PC-3 (cell line): ENCODE measurements at regions not wholly inside any gene's neighbourhood (a gene's known extent, or its start where the extent isn't known, plus 50 kb on each side); places are given as distances from the start of the nearest gene placed in this dataset.
"Not testable (repeated sequence)": the region's sequence is repeated elsewhere in the genome, so short reads cannot be mapped to it uniquely, and the experiment has no call there.

Source experiments
- ATAC-seq: fragments of 200-7000 bp; cut with Tn5 transposase; 2 replicates; pipeline ENCODE4 v1.9.1; 2020; ENCODE audit warnings: mild to moderate bottlenecking, moderate library complexity
- BruUV-seq: library from RNA; stranded (reverse); fragments of 400-500 nt; replicated peaks from 2 replicates; lab custom pipeline; 2021; lab: Mats Ljungman, UMichigan
- CTCF ChIA-PET: fragments of 300-600 bp; sonication (Branson Sonifier 250); formaldehyde crosslinking; loops from one replicate; lab custom pipeline; 2022; ENCODE audit warnings: antibody characterized with exemption; lab: Charles Lee
- POLR2A ChIA-PET: fragments of 300-600 bp; sonication (Branson Sonifier 250); formaldehyde crosslinking; loops from one replicate; lab custom pipeline; 2022; ENCODE audit warnings: antibody characterized with exemption; ENCODE audit not compliant: unreplicated experiment; lab: Charles Lee
- DNase-seq: peaks from one replicate; pipeline ENCODE4 v3.0.0-alpha.2; 2015
- H2AFZ ChIP-seq: fragments of 300-600 bp; sonication (generic); 2 replicates; pipeline ENCODE4 v1.6.0; 2016; ENCODE audit warnings: antibody characterized with exemption, low read length
- H3F3A ChIP-seq: fragments of 300-600 bp; sonication (generic); one replicate; pipeline ENCODE4 v1.6.0; 2017; ENCODE audit warnings: antibody characterized with exemption, low read length, control low read depth, mild to moderate bottlenecking; ENCODE audit not compliant: unreplicated experiment
- H3K27ac ChIP-seq: fragments of 300-600 bp; sonication (generic); 2 replicates; pipeline ENCODE4 v1.5.1; 2016; ENCODE audit warnings: mild to moderate bottlenecking, low read length
- H3K27me3 ChIP-seq: fragments of 300-600 bp; sonication (generic); 2 replicates; pipeline ENCODE4 v1.6.1; 2016; ENCODE audit warnings: low read length, mixed read lengths
- H3K36me3 ChIP-seq: fragments of 300-600 bp; sonication (generic); 2 replicates; pipeline ENCODE4 v1.6.1; 2016; ENCODE audit warnings: low read depth, mixed run types, low read length, mixed read lengths
- H3K4me1 ChIP-seq: fragments of 300-600 bp; sonication (generic); 2 replicates; pipeline ENCODE4 v1.5.1; 2016; ENCODE audit warnings: low read length; ENCODE audit not compliant: insufficient read depth
- H3K4me2 ChIP-seq: fragments of 300-600 bp; sonication (generic); 2 replicates; pipeline ENCODE4 v1.6.0; 2016; ENCODE audit warnings: low read length
- H3K4me3 ChIP-seq: fragments of 300-600 bp; sonication (generic); 2 replicates; pipeline ENCODE4 v1.5.1; 2016; ENCODE audit warnings: mild to moderate bottlenecking, low read length, mixed read lengths
- H3K79me2 ChIP-seq: fragments of 300-600 bp; sonication (generic); 2 replicates; pipeline ENCODE4 v1.6.1; 2017; ENCODE audit warnings: low read length, mixed read lengths
- H3K9ac ChIP-seq: fragments of 300-600 bp; sonication (generic); 2 replicates; pipeline ENCODE4 v1.6.0; 2016; ENCODE audit warnings: mild to moderate bottlenecking, low read length
- H3K9me2 ChIP-seq: fragments of 300-600 bp; sonication (generic); replicated peaks from 2 replicates; pipeline ENCODE4 v1.6.1; 2016; ENCODE audit warnings: mixed run types, low read length, mixed read lengths
- H3K9me3 ChIP-seq: fragments of 300-600 bp; sonication (generic); 2 replicates; pipeline ENCODE4 v1.6.1; 2016; ENCODE audit warnings: low read length, mixed read lengths
- H4K20me1 ChIP-seq: fragments of 300-600 bp; sonication (generic); 2 replicates; pipeline ENCODE4 v1.6.1; 2016; ENCODE audit warnings: low read length, mixed read lengths
- CTCF ChIP-seq: fragments of 300-600 bp; sonication (generic); conservative IDR thresholded peaks from 2 replicates; pipeline ENCODE4 v1.5.1; 2017; ENCODE audit warnings: antibody characterized with exemption, low read depth, mild to moderate bottlenecking, low read length
- EZH2 ChIP-seq: fragments of 300-600 bp; sonication (generic); IDR thresholded peaks from one replicate; pipeline ENCODE4 v1.6.1; 2017; ENCODE audit warnings: antibody characterized with exemption, mild to moderate bottlenecking, low read length; ENCODE audit not compliant: unreplicated experiment
- EZH2phosphoT487 ChIP-seq: fragments of 300-600 bp; sonication (generic); IDR thresholded peaks from 2 replicates; pipeline ENCODE4 v1.6.1; 2018; ENCODE audit warnings: mild to moderate bottlenecking, antibody characterized with exemption, low read length, borderline replicate concordance
- intact Hi-C: fragments of 100-400 bp; cut with micrococcal nuclease; formaldehyde crosslinking; loops from 2 replicates; pipeline ENCODE4 v1.9.0; 2023

GRCh38 chr5:24005384-24005783 lies 498.0 kb downstream of the PRDM9 start:
- CTCF ChIA-PET, result interaction anchor here (0.5 to 1.2 kb wide), 6 partner anchors 68 to 626 kb away, joined by 3 to 12 read pairs (median 4); no protein-coding TSS in a partner anchor

GRCh38 chr5:24017710-24018109 lies 510.3 kb downstream of the PRDM9 start:
- H3K4me3 ChIP-seq, DNase-seq, H3K27ac ChIP-seq, H3F3A ChIP-seq, H3K27me3 ChIP-seq, POLR2A ChIA-PET, ATAC-seq, H3K36me3 ChIP-seq, H3K9ac ChIP-seq, H2AFZ ChIP-seq, CTCF ChIA-PET, H3K4me2 ChIP-seq, BruUV-seq, intact Hi-C loops, H3K4me1 ChIP-seq, H4K20me1 ChIP-seq, H3K9me2 ChIP-seq, H3K9me3 ChIP-seq, H3K79me2 ChIP-seq: not testable (repeated sequence)

More at GRCh38 chr5:24005384-24005783, 498.0 kb downstream of the PRDM9 start:
- no TSS peak for BruUV-seq
- POLR2A ChIA-PET, result no interaction called here
- Histone ChIP-seq H3F3A (no peaks in the 10 kb centered on the region), H3K4me3 (no peak overlapping the region), H3K4me1 (no peaks in the 10 kb centered on the region), H2AFZ (no peak overlapping the region), H3K9me3 (no peaks in the 10 kb centered on the region), H3K9me2 (no peaks in the 10 kb centered on the region), H3K27me3 (no peaks in the 10 kb centered on the region), H3K79me2 (no peaks in the 10 kb centered on the region), H3K4me2 (no peak overlapping the region), H4K20me1 (no peaks in the 10 kb centered on the region), H3K36me3 (no peaks in the 10 kb centered on the region), H3K9ac (no peak overlapping the region), H3K27ac (no peak overlapping the region)
- DNase-seq (peak; percentile 29), ATAC-seq (0 out of 2 replicates have a peak, but pooled peaks have one; percentile 50)
- intact Hi-C loops, result loop anchor here (1.0 to 10.0 kb wide), 2 partner anchors 105 to 219 kb away; no protein-coding TSS in a partner anchor
- TF ChIP-seq CTCF, result peak; percentile 57
- TF ChIP-seq EZH2, result no peak

- CTCF ChIA-PET, result no interaction called here
- no peaks in the 10 kb centered on the region for H3K9me3 ChIP-seq
- no peaks in the 10 kb centered on the region for H3K79me2 ChIP-seq
- H3K9ac ChIP-seq, result no peak overlapping the region
- H3K4me2 ChIP-seq, result no peak overlapping the region
- no TSS peak for BruUV-seq
- H3F3A ChIP-seq, result no peaks in the 10 kb centered on the region
- no peaks in the 10 kb centered on the region for H3K27me3 ChIP-seq
- intact Hi-C loops, result no loop called here
- H3K4me1 ChIP-seq, result no peaks in the 10 kb centered on the region
- H3K9me2 ChIP-seq, result no peaks in the 10 kb centered on the region
- POLR2A ChIA-PET, result no interaction called here
- ATAC-seq (no peak), DNase-seq (no peak)
- no peak overlapping the region for H2AFZ ChIP-seq
- H3K27ac ChIP-seq, result no peak overlapping the region
- no peak for TF ChIP-seq EZH2
- no peak for TF ChIP-seq CTCF
- TF ChIP-seq EZH2phosphoT487, result no peak
- no peaks in the 10 kb centered on the region for H4K20me1 ChIP-seq
- H3K4me3 ChIP-seq, result no peak overlapping the region
- no peaks in the 10 kb centered on the region for H3K36me3 ChIP-seq
Observed at GRCh38 chr5:24026288-24026687, 518.9 kb downstream of the PRDM9 start.
